GM19328 (cell line): ENCODE measurements at regions not wholly inside any gene's neighbourhood (a gene's known extent, or its start where the extent isn't known, plus 50 kb on each side); places are given as distances from the start of the nearest gene placed in this dataset.
"Not testable (repeated sequence)": the region's sequence is repeated elsewhere in the genome, so short reads cannot be mapped to it uniquely, and the experiment has no call there.

Experiments
- ATAC-seq: cut with Tn5 transposase; IDR thresholded peaks from one replicate; pipeline ENCODE4 v1.9.1; 2021; ENCODE audit warnings: mild to moderate bottlenecking, moderate library complexity; ENCODE audit not compliant: unreplicated experiment

DNA sequence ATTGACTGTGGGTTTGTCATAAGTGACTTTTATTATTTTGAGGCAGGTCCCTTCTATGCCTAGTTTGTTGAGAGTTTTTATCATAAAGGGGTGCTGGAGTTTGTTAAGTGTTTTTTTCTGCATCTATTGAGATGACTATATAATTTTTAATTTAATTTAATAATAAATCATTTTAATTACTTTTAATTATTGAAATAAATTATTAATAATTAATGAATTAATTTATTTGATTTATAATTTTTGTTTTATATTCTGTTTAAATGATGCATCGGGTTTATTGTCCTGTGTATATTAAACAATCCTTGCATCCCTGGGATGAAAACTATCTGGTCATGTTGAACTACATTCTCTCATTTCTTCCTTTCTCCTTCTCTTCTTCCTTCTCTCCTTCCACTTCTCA, 1352.2 kb upstream of the PRR20A start:
- ATAC-seq = no peak

DNA sequence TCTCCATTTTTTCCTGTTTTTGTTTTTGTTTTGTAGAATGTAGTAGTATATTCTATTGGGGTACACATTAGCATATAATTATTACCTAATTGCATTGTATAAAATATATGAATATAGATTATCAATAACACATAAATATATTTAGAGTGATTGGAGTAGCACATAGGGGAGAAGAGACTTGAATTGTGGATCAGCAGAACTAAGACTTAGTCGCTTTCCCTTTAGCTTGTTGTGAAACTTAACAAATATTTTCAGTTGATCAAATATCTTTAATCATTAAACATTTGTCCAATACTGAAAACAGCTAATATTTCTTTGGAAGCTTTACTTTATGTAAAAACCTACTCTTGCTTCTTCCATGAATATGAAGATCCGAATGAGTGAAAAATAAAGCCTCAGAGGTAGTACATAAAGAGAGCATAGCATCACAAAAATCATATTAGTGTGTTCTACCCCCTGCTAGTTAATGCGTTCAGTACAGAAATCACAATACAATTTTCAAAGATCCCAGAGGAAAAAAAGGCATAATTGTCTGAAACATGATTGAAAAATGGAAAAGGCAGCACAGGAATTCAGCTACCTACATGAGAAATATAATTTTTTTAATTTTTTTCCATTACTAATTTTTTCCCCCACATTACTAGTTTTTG, 1348.0 kb upstream of the PRR20A start:
- ATAC-seq = no peak

DNA sequence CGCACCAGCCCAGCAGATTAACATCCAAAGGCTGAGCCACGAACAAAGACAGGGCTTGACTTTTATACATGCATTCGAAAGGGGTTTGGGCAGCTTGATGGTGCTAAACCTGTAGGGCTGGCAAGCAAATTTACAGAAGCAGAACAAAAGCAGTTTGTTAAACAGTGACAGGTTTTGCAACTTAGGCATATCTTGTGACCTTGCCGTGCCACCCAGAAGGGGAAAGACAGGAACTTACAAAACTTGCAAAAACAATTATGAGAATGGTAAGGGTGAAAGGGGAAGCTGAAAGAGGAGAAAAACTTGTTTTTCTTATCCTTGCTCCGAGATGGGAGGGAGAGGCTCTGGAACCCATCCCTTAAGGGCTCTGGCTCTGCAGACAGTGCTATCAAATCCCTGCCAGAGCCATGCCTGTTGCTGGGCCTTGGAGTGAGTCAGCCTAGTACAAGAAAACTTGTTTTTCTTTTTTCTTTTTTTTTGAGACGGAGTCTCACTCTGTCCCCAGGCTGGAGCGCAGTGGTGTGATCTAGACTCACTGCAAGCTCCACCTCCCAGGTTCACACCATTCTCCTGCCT, 1325.2 kb upstream of the PRR20A start:
- ATAC-seq = no peak

- no peak for ATAC-seq
Observed at GRCh38 chr13:55816976-55817601, 1323.6 kb upstream of the PRR20A start.

DNA sequence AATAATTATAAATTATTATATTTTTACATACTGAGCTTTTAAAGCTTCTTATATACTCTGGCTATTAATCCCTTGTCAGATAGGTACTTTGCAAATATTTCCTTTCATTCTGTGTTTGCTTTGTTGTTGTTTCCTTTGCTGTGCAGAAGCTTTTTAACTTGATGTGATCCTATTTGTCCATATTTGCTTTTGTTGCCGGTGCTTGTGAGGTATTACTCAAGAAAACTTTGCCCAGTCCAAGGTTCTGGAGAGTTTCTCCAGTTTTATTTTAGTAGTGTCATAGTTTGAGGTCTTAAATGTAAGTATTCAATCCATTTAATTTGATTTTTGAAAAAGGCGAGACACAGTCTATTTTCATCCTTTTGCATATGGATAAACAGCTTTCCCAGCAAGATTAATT, 1319.9 kb upstream of the PRR20A start:
- no peak for ATAC-seq

- no peak for ATAC-seq
Observed at GRCh38 chr13:55869648-55870047, 1271.1 kb upstream of the PRR20A start.

- no peak for ATAC-seq
Observed at GRCh38 chr13:55887561-55887960, 1253.2 kb upstream of the PRR20A start.

DNA sequence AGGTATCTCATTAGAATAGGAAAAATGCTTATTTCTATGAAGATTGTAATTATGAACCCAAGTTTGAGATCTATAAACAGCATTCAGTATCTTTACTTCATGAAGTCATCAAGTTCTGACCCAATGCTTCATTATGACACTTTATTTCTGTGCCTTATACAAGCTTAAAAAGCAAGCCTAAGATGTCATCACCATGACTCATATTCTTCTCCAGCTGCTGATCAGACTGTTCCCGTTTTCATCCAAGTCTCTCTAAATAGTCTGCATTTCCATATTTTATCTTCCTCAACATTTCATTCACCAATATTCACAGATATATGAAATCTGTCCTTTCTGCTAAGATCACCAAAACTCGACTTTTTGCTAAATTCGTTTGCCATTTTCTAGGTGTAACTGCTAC, 1247.2 kb upstream of the PRR20A start:
- ATAC-seq = no peak

DNA sequence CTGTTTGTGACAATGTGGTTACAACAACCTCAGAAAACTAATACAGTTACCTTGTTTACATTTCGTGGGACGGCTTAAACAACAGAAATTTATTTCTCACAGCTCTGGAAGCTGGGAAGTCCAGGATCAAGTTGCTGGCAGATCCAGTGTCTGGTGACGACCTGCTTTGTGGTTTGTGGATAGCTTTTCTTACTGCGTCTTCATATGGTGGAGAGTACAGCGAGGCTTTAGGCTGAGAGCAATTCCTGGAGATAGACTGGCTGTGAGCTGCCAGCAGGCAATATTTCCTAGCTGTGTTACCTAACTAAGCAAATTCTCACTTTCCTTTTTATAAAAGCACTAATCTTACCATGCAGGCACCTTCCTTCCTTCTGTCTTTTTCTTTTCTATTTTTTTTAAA, 1203.5 kb upstream of the PRR20A start:
- ATAC-seq = no peak

GRCh38 chr13:55948175-55948574, 1192.5 kb upstream of the PRR20A start:
- ATAC-seq = no peak

GRCh38 chr13:55963934-55964333, 1176.8 kb upstream of the PRR20A start:
- no peak for ATAC-seq

DNA sequence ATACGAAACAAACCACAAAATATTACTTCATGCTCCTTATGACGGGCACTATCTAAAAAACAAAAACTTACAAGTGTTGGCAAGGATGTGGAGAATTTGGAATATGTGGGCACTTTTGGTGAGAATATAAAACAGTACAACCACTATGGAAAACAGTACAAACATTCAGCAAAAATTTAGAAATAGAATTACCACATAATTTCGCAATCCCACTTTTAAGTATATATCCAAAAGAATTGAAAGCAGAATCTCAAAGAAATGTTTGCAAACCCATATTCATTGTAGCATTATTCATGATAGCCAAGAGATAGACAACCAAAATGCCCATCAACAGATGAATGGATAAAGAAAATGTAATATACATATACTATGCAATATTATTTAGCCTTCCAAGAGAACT, 1173.7 kb upstream of the PRR20A start:
- no peak for ATAC-seq

DNA sequence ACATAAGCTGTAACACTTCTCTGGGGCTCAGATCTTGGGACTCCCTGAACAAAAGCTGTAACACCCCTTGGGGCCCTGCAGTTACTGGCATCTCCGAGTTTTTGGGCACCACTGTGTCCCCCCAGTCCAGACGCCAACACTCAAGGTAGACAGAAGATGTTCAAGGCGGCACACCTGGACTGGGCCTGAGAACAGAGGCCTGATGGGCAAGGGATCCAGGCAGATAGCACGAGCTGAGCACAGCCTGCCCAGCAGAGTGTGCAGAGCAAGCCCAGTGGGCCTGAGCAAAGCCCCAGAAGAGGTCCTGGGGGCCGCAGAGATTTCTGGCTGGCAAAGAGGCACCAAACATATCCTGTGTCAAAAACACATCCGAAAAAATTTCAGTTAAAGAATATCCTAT, 1163.3 kb upstream of the PRR20A start:
- no peak for ATAC-seq

GRCh38 chr13:55981381-55981780, 1159.3 kb upstream of the PRR20A start:
- no peak for ATAC-seq

DNA sequence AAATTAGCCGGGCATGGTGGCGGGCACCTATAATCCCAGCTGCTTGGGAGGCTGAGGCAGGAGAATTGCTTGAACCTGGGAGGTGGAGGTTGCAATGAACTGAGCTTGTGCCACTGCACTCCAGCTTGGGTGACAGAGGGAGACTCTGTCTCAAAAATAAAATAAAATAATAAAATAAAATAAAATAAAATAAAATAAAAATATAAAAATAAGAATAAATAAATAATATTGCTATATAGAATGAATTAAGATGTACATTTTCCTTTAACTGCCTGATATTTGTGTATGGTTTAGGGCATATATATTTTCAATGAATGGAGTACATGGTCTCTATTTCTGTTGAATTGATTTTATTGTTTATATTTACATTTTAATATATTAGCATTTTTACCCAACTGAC, 1156.7 kb upstream of the PRR20A start:
- ATAC-seq = not testable (repeated sequence)

- no peak for ATAC-seq
Observed at GRCh38 chr13:55990631-55991030, 1150.1 kb upstream of the PRR20A start.

- ATAC-seq = no peak
Observed at GRCh38 chr13:55991666-55992065, 1149.1 kb upstream of the PRR20A start.

GRCh38 chr13:55992145-55992544, 1148.6 kb upstream of the PRR20A start:
- no peak for ATAC-seq

DNA sequence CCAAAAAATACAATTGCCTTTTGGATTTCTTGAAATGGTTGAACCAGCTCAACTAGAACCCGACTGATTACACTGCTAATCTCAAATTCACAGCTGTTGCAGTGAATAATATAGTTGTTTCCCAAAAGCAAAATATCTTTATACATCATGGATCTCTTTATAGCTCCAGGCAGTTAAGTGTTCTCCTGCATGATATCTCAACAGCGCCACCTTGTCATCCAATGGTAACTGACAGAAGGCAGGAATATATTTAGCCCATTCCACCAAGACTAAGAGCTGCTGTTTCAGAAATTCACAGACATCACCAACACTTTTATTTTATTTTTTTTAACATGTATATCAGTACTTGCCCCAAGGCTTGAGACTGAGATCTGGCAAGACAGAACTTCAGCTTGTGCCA, 1141.0 kb upstream of the PRR20A start:
- no peak for ATAC-seq

DNA sequence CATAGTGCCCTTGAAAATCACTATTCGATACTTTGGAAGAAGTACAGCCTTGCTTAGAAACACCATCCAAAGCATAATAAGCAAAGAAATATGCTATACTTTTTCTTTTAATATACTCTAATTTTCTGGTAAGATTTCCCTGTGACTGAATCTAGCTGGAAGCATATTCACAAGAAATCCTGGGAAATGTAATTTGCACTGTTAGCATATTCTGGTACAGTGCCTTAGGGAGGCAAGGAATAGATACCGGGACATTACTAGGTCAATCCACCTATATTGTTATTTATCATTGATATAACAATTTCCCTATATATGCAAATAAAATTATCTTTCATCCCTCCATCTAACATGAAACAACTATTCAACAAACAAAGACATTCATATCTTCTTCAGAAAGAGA, 1131.3 kb upstream of the PRR20A start:
- ATAC-seq = no peak

DNA sequence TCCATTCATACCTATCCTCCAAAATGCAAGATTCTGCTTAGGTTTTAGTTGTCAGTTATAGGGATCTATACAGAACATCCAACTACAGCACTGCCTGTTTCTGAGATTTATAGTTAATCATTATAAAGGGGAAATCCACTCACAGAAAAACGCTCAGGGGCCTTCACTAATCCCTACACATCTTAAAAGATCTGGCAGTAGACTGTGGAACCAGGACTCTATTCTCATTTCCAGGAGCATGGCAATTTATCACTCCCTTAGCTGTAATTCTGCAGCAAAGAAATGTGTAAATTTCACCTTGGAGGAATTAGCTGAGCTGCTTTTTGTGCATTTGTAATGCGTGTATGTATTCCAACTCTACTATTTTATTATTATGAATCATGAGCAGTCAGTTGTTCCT, 1128.1 kb upstream of the PRR20A start:
- no peak for ATAC-seq

DNA sequence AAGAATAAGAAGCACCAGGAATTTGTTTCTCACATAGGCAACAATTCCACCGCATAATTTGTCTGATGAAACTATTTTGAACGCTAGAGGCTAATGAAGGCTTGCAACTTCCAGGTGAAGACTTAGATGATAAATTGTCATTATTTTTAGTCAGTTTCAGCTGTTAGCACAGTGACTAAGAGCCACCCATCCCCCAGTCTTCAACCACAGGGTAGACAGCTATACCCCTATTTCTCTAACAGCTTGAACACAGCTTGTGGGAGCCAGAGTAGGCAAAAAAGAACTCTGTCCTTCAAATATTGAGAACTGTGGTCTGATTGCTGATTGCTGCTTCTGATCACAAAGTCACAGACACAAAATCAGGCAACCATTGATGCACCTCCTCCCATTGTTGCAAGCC, 1124.8 kb upstream of the PRR20A start:
- ATAC-seq = no peak

- ATAC-seq = no peak
Observed at GRCh38 chr13:56019606-56020005, 1121.1 kb upstream of the PRR20A start.
